ENCODE measurements at regions not wholly inside any gene's neighbourhood (a gene's known extent, or its start where the extent isn't known, plus 50 kb on each side); places are given as distances from the start of the nearest gene placed in this dataset.
"Not testable (repeated sequence)": the region's sequence is repeated elsewhere in the genome, so short reads cannot be mapped to it uniquely, and the experiment has no call there.

- DNase-seq (ENCODE audit: low read depth), result no peak
Measured at GRCh38 chr5:112573441-112573840, 154.4 kb upstream of the EPB41L4A start.

GRCh38 chr5:112574536-112574935, 155.5 kb upstream of the EPB41L4A start:
- no peak for DNase-seq (ENCODE audit: low read depth)

- DNase-seq (ENCODE audit: low read depth), result no peak
Measured at GRCh38 chr5:112576298-112576925, 157.3 kb upstream of the EPB41L4A start.

GRCh38 chr5:112579599-112580170, 158.0 kb upstream of the APC start:
- DNase-seq (ENCODE audit: low read depth), result no peak

- DNase-seq (ENCODE audit: low read depth), result no peak
Measured at GRCh38 chr5:112581811-112582320, 155.8 kb upstream of the APC start.

- no peak for DNase-seq (ENCODE audit: low read depth)
Measured at GRCh38 chr5:112583166-112583565, 154.5 kb upstream of the APC start.

- DNase-seq (ENCODE audit: low read depth), result no peak
Measured at GRCh38 chr5:112584781-112585180, 152.9 kb upstream of the APC start.

- DNase-seq (ENCODE audit: low read depth), result no peak
Measured at GRCh38 chr5:112586596-112587062, 151.1 kb upstream of the APC start.

- DNase-seq (ENCODE audit: low read depth), result not testable (repeated sequence)
Measured at GRCh38 chr5:112590858-112591257, 146.8 kb upstream of the APC start.

GRCh38 chr5:112594095-112594850, 143.4 kb upstream of the APC start:
- DNase-seq (ENCODE audit: low read depth), result peak; percentile 7

GRCh38 chr5:112594941-112595340, 142.7 kb upstream of the APC start:
- no peak for DNase-seq (ENCODE audit: low read depth)

GRCh38 chr5:112597831-112598230, 139.9 kb upstream of the APC start:
- DNase-seq (ENCODE audit: low read depth), result no peak

- DNase-seq (ENCODE audit: low read depth), result not testable (repeated sequence)
Measured at GRCh38 chr5:112600510-112600909, 137.2 kb upstream of the APC start.

GRCh38 chr5:112604732-112605630, 132.7 kb upstream of the APC start:
- DNase-seq (ENCODE audit: low read depth), result peak; percentile 11

GRCh38 chr5:112608975-112609374, 128.7 kb upstream of the APC start:
- no peak for DNase-seq (ENCODE audit: low read depth)

- no peak for DNase-seq (ENCODE audit: low read depth)
Measured at GRCh38 chr5:112612663-112613062, 125.0 kb upstream of the APC start.

GRCh38 chr5:112614285-112614684, 123.4 kb upstream of the APC start:
- DNase-seq (ENCODE audit: low read depth), result no peak

GRCh38 chr5:112614986-112615385, 122.7 kb upstream of the APC start:
- no peak for DNase-seq (ENCODE audit: low read depth)

- DNase-seq (ENCODE audit: low read depth), result no peak
Measured at GRCh38 chr5:112616812-112617547, 120.7 kb upstream of the APC start.

- no peak for DNase-seq (ENCODE audit: low read depth)
Measured at GRCh38 chr5:112625246-112625645, 112.4 kb upstream of the APC start.
